ENCODE measurements at regions not wholly inside any gene's neighbourhood (a gene's known extent, or its start where the extent isn't known, plus 50 kb on each side); places are given as distances from the start of the nearest gene placed in this dataset.

GRCh38 chr3:71917545-71917944 is 132.6 kb upstream of the PROK2 start:
- TF ChIP-seq EZH2 (IDR thresholded peaks at IDR 0.05) (no peak), CTCF (IDR thresholded peaks at IDR 0.05) (no peak)
